ENCODE measurements at regions not wholly inside any gene's neighbourhood (a gene's known extent, or its start where the extent isn't known, plus 50 kb on each side); places are given as distances from the start of the nearest gene placed in this dataset.

DNA sequence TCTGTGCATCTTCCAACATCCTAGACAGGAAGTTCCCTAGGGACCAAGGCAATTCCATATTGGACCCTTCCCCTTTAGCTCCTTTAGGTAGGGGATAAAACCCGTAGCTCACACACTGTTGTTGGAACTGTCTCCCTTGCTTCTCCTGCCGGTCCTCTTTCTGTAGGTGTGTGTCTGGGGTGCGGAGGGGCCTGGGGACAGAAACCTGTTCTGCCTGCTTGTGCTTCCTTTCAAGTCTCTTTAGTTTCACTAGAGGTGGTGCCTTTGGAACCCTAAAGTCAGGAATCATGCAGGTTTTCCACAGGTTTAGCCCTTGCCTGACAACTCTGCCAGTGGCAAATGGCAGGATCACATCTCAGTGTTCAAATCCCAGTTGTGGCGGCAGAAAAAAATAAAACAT, 74.6 kb upstream of the PTGFRN start:
- TF ChIP-seq, protein P1, sequence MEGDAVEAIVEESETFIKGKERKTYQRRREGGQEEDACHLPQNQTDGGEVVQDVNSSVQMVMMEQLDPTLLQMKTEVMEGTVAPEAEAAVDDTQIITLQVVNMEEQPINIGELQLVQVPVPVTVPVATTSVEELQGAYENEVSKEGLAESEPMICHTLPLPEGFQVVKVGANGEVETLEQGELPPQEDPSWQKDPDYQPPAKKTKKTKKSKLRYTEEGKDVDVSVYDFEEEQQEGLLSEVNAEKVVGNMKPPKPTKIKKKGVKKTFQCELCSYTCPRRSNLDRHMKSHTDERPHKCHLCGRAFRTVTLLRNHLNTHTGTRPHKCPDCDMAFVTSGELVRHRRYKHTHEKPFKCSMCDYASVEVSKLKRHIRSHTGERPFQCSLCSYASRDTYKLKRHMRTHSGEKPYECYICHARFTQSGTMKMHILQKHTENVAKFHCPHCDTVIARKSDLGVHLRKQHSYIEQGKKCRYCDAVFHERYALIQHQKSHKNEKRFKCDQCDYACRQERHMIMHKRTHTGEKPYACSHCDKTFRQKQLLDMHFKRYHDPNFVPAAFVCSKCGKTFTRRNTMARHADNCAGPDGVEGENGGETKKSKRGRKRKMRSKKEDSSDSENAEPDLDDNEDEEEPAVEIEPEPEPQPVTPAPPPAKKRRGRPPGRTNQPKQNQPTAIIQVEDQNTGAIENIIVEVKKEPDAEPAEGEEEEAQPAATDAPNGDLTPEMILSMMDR (IDR thresholded peaks at IDR 0.05), result no peak
- no peak for TF ChIP-seq JUNB (IDR thresholded peaks at IDR 0.05)
- no peak for TF ChIP-seq ZFP36 (IDR thresholded peaks at IDR 0.05; ENCODE audit: borderline replicate concordance, partially characterized antibody)
- TF ChIP-seq, protein P2, sequence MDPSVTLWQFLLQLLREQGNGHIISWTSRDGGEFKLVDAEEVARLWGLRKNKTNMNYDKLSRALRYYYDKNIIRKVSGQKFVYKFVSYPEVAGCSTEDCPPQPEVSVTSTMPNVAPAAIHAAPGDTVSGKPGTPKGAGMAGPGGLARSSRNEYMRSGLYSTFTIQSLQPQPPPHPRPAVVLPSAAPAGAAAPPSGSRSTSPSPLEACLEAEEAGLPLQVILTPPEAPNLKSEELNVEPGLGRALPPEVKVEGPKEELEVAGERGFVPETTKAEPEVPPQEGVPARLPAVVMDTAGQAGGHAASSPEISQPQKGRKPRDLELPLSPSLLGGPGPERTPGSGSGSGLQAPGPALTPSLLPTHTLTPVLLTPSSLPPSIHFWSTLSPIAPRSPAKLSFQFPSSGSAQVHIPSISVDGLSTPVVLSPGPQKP (IDR thresholded peaks at IDR 0.05; ENCODE audit: low read depth, low read length), result no peak
- no peak for TF ChIP-seq RAD21 (conservative IDR thresholded peaks at IDR 0.05 in 1 of 2, IDR thresholded peaks at IDR 0.05 in 1 of 2)
- no peak for TF ChIP-seq POLR2A (IDR thresholded peaks at IDR 0.05; ENCODE audit: low read length)

Data from A549 (cell line).